Right atrium auricular region (tissue), 2 donors: ENCODE measurements at regions not wholly inside any gene's neighbourhood (a gene's known extent, or its start where the extent isn't known, plus 50 kb on each side); places are given as distances from the start of the nearest gene placed in this dataset.

Experiments
- DNase-seq: peaks from one replicate; pipeline ENCODE4 v3.0.0-alpha.2; 2019; ENCODE audit warnings: low spot score
- H3K27ac ChIP-seq, 2 donors: fragments of 200-600 bp; sonication (generic); 1 replicate in 1 of 2; 2 replicates in 1 of 2; pipeline ENCODE4 v1.5.1; 2016 to 2019
- H3K27me3 ChIP-seq, 2 donors: fragments of 200-600 bp; sonication (generic); one replicate each; pipeline versions ENCODE4 v1.5.1 to v1.6.0; 2017 to 2019
- H3K36me3 ChIP-seq: fragments of 200-600 bp; sonication (generic); one replicate; pipeline ENCODE4 v1.5.1; 2016
- H3K4me1 ChIP-seq, 2 donors: fragments of 200-600 bp; sonication (generic); one replicate each; pipeline versions ENCODE4 v1.5.1 to v1.6.0; 2017 to 2019
- H3K4me3 ChIP-seq, 2 donors: fragments of 200-600 bp; sonication (generic); 1 replicate in 1 of 2; 2 replicates in 1 of 2; pipeline ENCODE4 v1.5.1; 2017 to 2019; ENCODE audit warnings: mild to moderate bottlenecking in 1 of 2, moderate library complexity in 1 of 2
- H3K9me3 ChIP-seq, 2 donors: fragments of 200-600 bp; sonication (generic); one replicate each; pipeline ENCODE4 v1.5.1; 2019
- TF ChIP-seq, protein P1 (sequence below), 2 donors: fragments of 200-600 bp; sonication (generic); IDR thresholded peaks; one replicate each; pipeline ENCODE4 v1.5.1; 2019; ENCODE audit warnings: antibody characterized with exemption in 2 of 2

DNA sequence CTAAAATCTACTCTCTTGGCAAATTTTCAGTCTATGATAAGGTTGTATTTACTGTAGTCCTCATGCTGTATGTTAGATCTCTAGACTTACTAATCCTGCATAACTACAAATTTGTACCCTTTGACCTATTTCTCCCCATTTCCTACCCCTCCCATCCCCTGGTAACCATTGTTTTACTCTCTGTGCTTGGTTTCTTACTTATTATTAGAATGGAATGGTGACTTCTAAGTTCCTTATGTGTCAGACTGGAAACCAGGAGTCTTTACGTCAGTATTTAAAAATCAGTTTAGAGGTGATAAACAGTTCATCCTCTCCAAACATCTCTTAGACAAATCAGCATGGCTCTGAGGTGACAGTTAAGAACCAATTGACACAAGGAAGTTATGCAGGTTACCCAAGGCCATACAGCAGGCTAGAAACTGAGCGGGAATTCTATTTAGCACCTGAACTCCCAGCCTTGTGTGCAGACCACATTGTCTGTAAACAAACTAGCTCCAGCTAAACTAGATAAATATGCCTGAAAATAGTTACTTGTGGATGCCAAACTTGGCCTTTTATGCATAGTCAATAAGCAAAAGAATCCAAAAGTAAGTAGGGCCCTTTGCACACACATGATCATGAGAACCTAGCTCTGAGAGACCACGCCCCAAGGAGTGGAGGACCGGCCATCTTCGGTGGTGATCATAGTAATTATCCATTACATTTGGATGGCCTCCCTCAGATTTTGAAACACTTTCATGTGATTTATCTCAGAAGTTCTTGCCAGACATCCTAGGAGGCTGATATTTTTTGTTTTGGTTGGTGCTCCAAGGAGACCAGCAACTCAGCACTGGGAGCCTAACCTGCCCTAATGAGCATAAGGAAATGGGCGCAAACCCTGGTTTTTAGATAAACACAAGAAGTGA lies 72.3 kb upstream of the BOC start:
- Histone ChIP-seq H3K4me1 (no peaks in the 10 kb centered on the region), H3K36me3 (no peaks in the 10 kb centered on the region), H3K9me3 (no peaks in the 10 kb centered on the region), H3K27ac (no peak overlapping the region), H3K27me3 (no peaks in the 10 kb centered on the region), H3K4me3 (no peak overlapping the region)
- TF ChIP-seq, protein P1, sequence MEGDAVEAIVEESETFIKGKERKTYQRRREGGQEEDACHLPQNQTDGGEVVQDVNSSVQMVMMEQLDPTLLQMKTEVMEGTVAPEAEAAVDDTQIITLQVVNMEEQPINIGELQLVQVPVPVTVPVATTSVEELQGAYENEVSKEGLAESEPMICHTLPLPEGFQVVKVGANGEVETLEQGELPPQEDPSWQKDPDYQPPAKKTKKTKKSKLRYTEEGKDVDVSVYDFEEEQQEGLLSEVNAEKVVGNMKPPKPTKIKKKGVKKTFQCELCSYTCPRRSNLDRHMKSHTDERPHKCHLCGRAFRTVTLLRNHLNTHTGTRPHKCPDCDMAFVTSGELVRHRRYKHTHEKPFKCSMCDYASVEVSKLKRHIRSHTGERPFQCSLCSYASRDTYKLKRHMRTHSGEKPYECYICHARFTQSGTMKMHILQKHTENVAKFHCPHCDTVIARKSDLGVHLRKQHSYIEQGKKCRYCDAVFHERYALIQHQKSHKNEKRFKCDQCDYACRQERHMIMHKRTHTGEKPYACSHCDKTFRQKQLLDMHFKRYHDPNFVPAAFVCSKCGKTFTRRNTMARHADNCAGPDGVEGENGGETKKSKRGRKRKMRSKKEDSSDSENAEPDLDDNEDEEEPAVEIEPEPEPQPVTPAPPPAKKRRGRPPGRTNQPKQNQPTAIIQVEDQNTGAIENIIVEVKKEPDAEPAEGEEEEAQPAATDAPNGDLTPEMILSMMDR (IDR thresholded peaks at IDR 0.05), result no peak
- DNase-seq, result no peak

DNA sequence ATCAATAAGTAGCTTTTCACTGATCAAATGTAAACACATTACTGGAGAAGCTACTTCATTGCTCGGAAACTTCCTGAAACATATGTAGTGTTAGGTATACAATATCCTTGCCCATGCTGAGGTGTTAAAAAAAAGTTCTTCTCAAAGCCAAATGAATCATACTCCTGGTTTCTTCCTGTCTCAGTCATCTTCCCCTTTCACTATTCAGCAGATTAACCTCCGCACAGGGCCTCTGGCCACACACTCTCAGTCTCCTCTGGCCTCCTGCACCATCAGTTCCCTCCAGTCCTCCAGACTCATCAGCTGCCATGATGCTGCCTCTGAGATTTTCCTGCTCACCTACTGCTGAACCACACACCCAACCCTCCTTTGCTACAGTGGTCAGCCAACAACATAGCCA lies 70.5 kb upstream of the BOC start:
- H3K27ac ChIP-seq, result no peak overlapping the region
- H3K27me3 ChIP-seq, result no peaks in the 10 kb centered on the region
- TF ChIP-seq, protein P1 (IDR thresholded peaks at IDR 0.05), result no peak
- no peaks in the 10 kb centered on the region for H3K4me1 ChIP-seq
- DNase-seq, result no peak
- no peak overlapping the region for H3K4me3 ChIP-seq
- H3K36me3 ChIP-seq, result no peaks in the 10 kb centered on the region
- no peaks in the 10 kb centered on the region for H3K9me3 ChIP-seq

GRCh38 chr3:113141543-113141942 lies 69.8 kb upstream of the BOC start:
- no peaks in the 10 kb centered on the region for H3K4me1 ChIP-seq
- TF ChIP-seq, protein P1 (IDR thresholded peaks at IDR 0.05), result no peak
- H3K27ac ChIP-seq, result no peak overlapping the region
- no peaks in the 10 kb centered on the region for H3K9me3 ChIP-seq
- no peaks in the 10 kb centered on the region for H3K36me3 ChIP-seq
- no peak for DNase-seq
- H3K27me3 ChIP-seq, result no peaks in the 10 kb centered on the region
- H3K4me3 ChIP-seq, result no peak overlapping the region

GRCh38 chr3:113142476-113142875 lies 68.9 kb upstream of the BOC start:
- H3K4me1 ChIP-seq, result no peaks in the 10 kb centered on the region
- H3K27ac ChIP-seq, result no peak overlapping the region
- no peak for DNase-seq
- no peaks in the 10 kb centered on the region for H3K36me3 ChIP-seq
- no peaks in the 10 kb centered on the region for H3K27me3 ChIP-seq
- H3K9me3 ChIP-seq, result no peaks in the 10 kb centered on the region
- TF ChIP-seq, protein P1 (IDR thresholded peaks at IDR 0.05), result no peak
- H3K4me3 ChIP-seq, result no peak overlapping the region

DNA sequence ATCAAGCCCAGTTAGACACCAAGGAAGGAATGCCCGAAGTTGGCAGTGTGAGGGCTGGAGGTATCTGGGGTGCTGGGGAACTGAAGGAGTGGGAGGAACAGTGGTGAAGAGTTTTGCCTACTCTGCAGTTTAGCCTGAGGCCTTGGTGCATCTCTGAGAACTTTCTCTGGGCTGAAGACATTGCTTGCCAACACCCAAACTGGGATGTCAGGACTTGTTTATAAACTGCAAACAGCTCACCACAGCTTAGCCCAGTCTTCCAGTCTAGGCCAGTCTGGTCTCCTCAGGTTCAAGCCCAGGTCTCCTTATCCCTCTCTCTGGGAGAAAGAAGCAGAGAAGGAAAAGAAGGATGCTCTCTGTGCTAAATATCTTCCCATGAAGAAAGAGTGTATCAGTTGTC lies 68.0 kb upstream of the BOC start:
- Histone ChIP-seq H3K4me3 (no peak overlapping the region), H3K27me3 (no peaks in the 10 kb centered on the region), H3K4me1 (no peaks in the 10 kb centered on the region), H3K9me3 (no peaks in the 10 kb centered on the region), H3K36me3 (no peaks in the 10 kb centered on the region), H3K27ac (no peak overlapping the region)
- TF ChIP-seq, protein P1 (IDR thresholded peaks at IDR 0.05), result no peak
- no peak for DNase-seq
